ENCODE measurements at regions not wholly inside any gene's neighbourhood (a gene's known extent, or its start where the extent isn't known, plus 50 kb on each side); places are given as distances from the start of the nearest gene placed in this dataset.

DNA sequence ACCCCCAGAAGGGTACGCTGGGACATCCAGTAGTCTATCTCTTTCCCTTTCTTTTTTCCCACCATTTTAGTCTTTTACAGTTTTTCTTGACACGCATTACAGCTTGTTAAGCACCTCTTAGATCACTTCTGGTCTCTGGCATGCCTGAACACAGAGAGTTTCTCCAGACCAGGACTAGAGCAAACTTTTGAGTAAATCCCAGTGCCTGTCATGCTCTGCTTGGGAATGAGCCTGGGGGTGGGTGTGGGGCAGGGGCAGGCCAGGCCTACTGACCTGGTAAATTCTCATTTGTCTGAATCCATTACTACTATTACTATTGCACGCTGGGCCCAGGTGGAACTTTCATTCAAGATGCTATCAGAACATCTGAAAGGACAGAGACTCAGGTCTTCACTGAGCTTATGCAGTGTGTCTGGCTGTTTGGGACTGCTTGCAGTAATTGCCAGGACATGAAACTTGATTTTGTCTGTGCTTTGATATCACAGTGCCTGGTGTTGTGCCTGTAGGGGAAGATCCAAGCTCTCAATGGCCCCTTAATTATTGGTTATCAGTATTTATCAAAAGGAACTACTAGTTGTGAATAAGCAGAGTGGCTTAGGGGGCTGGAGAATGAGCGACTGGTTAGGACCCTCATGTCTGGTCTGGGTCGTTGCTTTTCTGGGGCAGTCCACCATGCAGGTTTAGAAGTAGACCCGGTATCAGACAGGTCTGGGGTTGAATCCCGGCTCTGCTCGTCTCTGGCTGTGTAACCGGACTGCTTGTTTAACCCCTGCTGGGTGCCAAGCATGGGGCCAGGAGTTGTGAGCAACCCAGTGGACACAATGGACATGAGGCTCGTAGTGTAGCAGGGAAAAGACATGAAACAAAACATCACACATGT, 196.1 kb upstream of the TLE3 start:
- no peak for DNase-seq

DNA sequence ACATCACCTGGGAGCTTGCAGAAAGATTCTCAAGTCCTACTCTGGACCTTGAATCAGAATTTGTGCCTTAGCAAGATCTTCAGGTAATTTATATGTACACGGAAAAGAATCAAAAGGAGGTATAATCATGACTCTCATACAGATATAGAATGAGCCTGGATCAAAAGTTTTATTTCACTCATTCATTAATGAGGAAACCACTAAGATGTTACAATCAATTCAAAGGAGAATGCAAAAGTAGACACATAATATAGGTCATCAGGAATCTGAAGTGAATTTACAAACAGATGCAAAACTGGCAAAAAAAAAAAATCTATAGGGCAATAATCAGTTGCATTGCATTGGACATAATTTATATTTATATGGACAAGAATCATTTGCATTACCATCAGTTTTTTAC, 195.4 kb upstream of the TLE3 start:
- no peak for DNase-seq

DNA sequence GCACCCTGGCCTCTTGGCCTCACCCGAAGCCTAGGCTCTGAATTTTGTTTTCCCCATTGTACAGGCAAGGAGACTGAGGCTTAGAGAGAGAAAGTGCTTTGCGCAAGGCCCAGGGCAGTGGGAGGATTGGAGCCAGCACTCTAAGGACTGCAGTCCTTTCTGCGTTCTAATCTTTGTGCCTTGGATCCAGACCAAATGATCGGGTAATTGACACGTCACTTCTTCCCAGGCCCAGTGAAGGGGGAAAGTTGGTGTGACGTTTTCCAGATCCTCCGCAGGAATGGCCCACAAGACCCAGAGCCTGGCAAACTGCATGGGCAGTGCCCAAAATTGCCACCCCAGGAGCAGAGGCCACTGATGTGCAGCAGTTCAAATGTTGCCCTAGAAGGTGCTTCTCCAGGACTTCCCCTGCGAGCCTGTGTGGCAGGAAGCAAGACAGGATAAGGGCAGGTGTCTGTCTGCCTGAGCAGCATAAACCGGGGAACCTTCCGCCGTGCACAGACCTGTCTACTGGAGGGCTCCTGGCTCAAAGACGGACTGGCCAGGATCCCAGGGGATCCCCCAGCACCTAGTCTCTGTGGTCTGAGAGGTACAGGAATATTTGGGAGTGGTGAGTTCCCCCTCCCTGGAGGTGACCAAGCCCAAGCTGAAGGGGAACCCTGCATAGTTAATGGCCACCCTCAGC, 194.5 kb upstream of the TLE3 start:
- DNase-seq = no peak

GRCh38 chr15:70291305-70292075, 193.8 kb upstream of the TLE3 start:
- no peak for DNase-seq

DNA sequence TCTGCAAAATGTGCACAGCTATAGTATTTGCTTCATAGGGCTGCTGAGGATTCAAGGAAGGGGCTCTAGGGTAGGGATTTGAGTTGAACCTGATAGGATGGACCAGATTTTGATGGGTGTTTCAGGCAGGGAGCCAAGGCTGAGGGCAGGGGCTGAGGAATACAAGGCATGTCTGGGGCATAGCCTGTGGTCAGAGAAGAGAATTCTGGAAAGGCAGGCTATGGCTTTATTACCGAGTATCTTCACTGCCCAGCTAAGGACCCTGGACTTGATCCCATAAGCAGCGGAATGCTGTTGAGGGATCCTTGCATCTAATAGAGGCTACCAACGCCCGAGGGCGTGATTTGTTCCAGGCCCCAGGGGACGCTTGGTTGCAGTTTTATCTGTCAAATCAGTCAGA, 193.0 kb upstream of the TLE3 start:
- no peak for DNase-seq

DNA sequence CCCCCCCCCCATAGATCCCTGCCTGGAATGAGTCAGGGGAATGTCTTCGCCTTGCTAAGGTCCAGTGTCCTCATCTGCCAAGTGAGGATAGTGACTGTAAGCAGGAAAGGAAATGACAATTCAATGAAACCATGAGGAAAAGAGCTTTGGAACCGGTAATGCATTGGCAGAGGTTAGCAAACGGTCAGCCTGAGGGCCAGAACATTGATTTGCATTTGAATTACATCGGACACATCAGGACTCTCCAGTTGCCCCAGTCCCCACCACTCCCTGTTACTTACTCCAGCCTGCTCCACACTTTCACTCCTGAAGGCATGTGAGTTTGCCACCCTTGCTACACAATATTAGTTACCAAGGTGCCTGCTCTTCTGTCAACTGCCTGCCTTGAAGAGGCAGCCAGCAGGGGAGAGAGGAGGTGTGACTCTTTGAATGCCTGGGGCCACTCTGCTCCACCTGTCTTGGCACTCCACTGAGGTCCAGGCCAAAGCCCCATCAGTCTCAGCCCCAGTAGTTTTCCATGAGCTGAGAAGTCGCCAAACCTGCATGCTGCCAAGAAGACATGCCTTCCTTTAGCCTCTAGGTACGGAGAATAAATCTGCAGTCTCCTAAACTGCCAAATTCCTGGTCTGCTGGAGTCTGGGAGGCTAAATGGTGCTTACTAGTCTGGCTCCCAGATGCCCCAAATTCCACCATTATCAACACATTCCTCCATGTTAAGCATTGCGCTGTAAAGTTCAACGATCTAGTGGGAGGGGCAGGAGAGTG, 191.7 kb upstream of the TLE3 start:
- no peak for DNase-seq

GRCh38 chr15:70286113-70286806, 188.5 kb upstream of the TLE3 start:
- DNase-seq = no peak

- DNase-seq = no peak
These were observed 186.9 kb upstream of the TLE3 start for GRCh38 chr15:70284438-70285214.

GRCh38 chr15:70283511-70283910, 185.8 kb upstream of the TLE3 start:
- no peak for DNase-seq

- no peak for DNase-seq
These were observed 184.1 kb upstream of the TLE3 start for GRCh38 chr15:70281811-70282307.

DNA sequence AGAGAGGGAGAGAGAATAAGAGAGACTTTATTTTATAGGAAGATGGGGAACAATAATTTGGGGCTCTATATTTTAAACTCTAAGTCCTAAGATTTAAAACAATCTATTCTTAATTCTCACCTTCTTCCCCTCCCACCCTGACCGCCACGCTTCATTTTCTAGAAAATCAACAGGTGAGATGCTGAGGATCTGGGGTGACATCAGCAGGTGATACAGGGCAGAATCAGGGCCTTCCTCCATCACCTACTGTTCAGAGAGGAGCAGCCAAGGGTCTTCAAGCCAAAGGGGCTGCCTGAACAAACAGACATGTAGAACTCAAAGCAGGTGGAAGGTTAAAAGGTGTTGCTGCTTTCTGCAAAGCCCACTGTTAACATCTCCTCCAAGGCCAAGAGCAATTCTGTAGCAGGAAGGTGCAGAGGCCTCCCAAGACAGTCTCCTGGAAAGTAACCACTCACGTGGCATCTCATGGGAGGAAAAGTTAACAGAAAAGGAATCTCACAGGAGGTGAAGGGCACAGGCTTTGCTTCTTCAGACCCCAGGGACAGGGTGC, 183.6 kb upstream of the TLE3 start:
- DNase-seq = no peak

GRCh38 chr15:70280781-70281180, 183.1 kb upstream of the TLE3 start:
- DNase-seq = no peak

DNA sequence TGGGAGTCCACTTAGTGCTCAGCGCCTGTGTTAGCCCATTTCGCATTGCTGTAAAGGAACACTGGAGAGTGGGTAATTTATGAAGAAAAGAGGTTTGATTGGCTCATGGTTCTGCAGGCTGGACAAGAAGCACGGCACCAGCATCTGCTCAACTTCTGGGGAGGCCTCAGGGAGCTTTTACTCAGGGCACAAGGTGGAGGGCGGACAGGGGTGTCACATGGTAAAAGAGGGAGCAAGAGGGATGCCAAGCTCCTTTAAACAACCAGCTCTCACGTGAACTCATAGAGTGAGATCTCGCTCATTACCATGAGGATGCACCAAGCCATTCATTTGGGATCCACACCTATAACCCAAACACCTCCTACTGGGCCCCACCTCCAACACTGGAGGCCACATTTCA, 181.4 kb upstream of the TLE3 start:
- DNase-seq = no peak

DNA sequence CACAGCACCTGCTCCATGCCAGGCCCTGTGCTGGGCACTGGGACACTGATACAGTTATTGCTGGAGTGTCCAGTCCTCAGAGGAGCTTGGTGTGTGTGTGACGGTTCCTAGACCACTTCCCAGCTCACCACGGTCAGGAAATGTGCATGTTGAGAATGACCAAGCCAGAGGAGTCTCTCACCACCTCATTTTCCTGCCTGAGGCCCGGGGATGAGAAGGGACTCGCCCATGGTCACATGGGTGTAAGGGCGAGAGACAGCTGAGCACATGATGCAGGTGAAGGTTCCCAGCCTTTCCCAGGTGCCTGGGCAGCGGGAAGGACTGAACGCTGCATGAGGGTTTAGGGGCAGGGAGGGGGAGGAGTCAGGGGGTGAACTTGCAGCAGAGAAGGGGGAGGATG, 180.9 kb upstream of the TLE3 start:
- no peak for DNase-seq

DNA sequence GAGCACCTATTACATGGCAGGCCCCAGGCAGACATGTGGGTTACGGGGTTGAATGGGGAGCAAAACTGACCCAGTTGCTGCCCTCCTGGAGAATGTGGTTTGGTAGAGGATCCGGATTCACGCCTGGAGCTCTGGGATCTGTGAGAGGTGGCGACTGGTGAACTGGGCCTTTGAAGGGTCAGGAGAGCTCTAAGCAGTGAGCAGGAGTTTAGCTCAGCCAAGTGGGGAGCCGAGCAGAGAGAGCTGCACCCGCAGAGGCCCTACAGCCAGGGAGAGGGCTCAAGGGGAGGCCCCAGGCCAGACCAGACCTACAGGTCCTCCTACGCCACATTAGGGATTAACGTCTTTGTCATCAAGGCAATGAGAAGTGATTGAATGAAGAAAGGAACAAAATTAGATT, 179.8 kb upstream of the TLE3 start:
- DNase-seq = no peak

GRCh38 chr15:70276401-70276800, 178.7 kb upstream of the TLE3 start:
- no peak for DNase-seq

GRCh38 chr15:70275461-70276138, 177.9 kb upstream of the TLE3 start:
- no peak for DNase-seq

DNA sequence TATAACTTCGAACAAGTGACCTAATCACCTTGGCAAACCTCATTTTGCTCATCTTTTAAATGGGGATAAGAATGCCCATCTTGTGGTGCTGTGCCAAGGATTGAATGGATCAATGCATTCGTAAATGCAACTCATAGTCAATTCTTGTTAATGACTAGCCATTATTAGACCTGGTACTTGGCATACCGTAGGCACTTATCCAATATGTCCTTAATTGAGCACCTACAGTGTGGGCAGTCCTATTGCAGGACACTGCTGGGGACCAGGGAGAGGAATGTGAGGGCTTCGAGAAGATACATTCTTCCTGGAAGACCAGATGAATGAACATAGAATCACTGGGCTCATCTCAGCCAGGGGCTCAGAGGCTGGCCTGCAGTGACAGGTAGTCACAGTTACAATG, 177.2 kb upstream of the TLE3 start:
- no peak for DNase-seq

- DNase-seq = no peak
These were observed 176.7 kb upstream of the TLE3 start for GRCh38 chr15:70274255-70274880.

DNA sequence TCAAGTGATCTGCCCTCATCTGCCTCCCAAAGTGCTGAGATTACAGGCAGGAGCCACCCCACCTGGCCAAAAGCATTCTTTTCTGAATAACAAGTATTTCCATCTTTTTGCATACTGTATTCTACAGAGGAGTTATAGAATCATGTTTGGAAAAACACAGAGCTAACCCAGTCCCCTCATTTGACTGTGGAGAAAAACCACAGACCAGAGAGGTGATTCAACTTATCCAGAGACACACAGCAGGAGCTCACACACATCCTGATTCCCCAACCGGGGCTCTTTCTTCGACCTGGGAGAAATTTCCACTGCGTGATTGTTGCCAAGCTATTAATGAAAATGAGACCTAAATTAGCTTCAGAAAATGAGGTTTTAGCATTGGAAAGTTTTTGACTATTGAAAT, 176.1 kb upstream of the TLE3 start:
- DNase-seq = no peak

Measured in hindlimb muscle (tissue), 1 donor.